ENCODE measurements at regions not wholly inside any gene's neighbourhood (a gene's known extent, or its start where the extent isn't known, plus 50 kb on each side); places are given as distances from the start of the nearest gene placed in this dataset.
"Not testable (repeated sequence)": the region's sequence is repeated elsewhere in the genome, so short reads cannot be mapped to it uniquely, and the experiment has no call there.

GRCh38 chr3:162597226-162597625 lies 1100.6 kb downstream of the OTOL1 start:
- ChIA-PET CTCF (interaction anchor here in 1 of 2 donors (0.7 kb wide), 1 partner anchor 70 kb away, joined by 3 read pairs; no protein-coding TSS in a partner anchor), POLR2A (no interaction called here)
- H3K27ac Mint-ChIP-seq, result no peak overlapping the region
- no peak overlapping the region for H3K4me3 ChIP-seq (ENCODE audit: control insufficient read depth in 1 of 2, extremely low read depth in 1 of 2, low read length in 1 of 2)
- H3K4me1 Mint-ChIP-seq, result no peaks in the 10 kb centered on the region
- no peaks in the 10 kb centered on the region for H3K36me3 ChIP-seq (ENCODE audit: control insufficient read depth in 2 of 2, extremely low read depth in 1 of 2, insufficient read depth in 1 of 2, low read length in 1 of 2)
- no peaks in the 10 kb centered on the region for H3K4me1 ChIP-seq (ENCODE audit: control insufficient read depth in 1 of 2, extremely low read depth in 1 of 2, insufficient read depth in 2 of 2, low read length in 2 of 2)
- H3K36me3 Mint-ChIP-seq, result no peaks in the 10 kb centered on the region
- ATAC-seq (replicated peaks in 1 of 4), result no peak
- no peaks in the 10 kb centered on the region for H3K9me3 ChIP-seq
- H3K4me3 Mint-ChIP-seq, result no peak overlapping the region
- 67% methylated on average over 1 of the region's 1 CpG for WGBS (ENCODE audit: insufficient coverage)
- H3K27ac ChIP-seq (ENCODE audit: low read length), result no peak overlapping the region
- peaks cover 7 to 23% (median 9%) of the 10 kb centered on the region in 3 donors for H3K9me3 Mint-ChIP-seq
- DNase-seq, result no peak
- no peaks in the 10 kb centered on the region for H3K27me3 Mint-ChIP-seq
- no peaks in the 10 kb centered on the region for H3K27me3 ChIP-seq (replicated peaks in 1 of 2; ENCODE audit: control insufficient read depth in 2 of 2, extremely low read depth in 1 of 2, insufficient read depth in 2 of 2, low read length in 1 of 2)

- H3K27ac Mint-ChIP-seq; H3K4me1 ChIP-seq (ENCODE audit: control insufficient read depth in 1 of 2, extremely low read depth in 1 of 2, insufficient read depth in 2 of 2, low read length in 2 of 2); CTCF ChIA-PET: not testable (repeated sequence)
Observed at GRCh38 chr3:162598500-162598899, 1101.9 kb downstream of the OTOL1 start.

GRCh38 chr3:162599742-162600141 lies 1103.1 kb downstream of the OTOL1 start:
- H3K9me3 ChIP-seq; H3K4me1 Mint-ChIP-seq; H3K27ac ChIP-seq (ENCODE audit: low read length); H3K36me3 ChIP-seq (ENCODE audit: control insufficient read depth in 2 of 2, extremely low read depth in 1 of 2, insufficient read depth in 1 of 2, low read length in 1 of 2); H3K4me1 ChIP-seq (ENCODE audit: control insufficient read depth in 1 of 2, extremely low read depth in 1 of 2, insufficient read depth in 2 of 2, low read length in 2 of 2); ATAC-seq (replicated peaks in 1 of 4); H3K27ac Mint-ChIP-seq; H3K4me3 ChIP-seq (ENCODE audit: control insufficient read depth in 1 of 2, extremely low read depth in 1 of 2, low read length in 1 of 2); DNase-seq; H3K27me3 Mint-ChIP-seq; CTCF ChIA-PET; POLR2A ChIA-PET; H3K36me3 Mint-ChIP-seq; H3K27me3 ChIP-seq (replicated peaks in 1 of 2; ENCODE audit: control insufficient read depth in 2 of 2, extremely low read depth in 1 of 2, insufficient read depth in 2 of 2, low read length in 1 of 2); H3K4me3 Mint-ChIP-seq: not testable (repeated sequence)
- peaks cover 11 to 29% (median 12%) of the 10 kb centered on the region in 3 donors for H3K9me3 Mint-ChIP-seq
- WGBS (ENCODE audit: insufficient coverage), result 93% methylated on average over 26 of the region's 27 CpGs

More at GRCh38 chr3:162598500-162598899, 1101.9 kb downstream of the OTOL1 start:
- H3K27ac ChIP-seq (ENCODE audit: low read length); DNase-seq; H3K27me3 Mint-ChIP-seq; H3K4me3 Mint-ChIP-seq; H3K4me3 ChIP-seq (ENCODE audit: control insufficient read depth in 1 of 2, extremely low read depth in 1 of 2, low read length in 1 of 2); H3K9me3 ChIP-seq; ATAC-seq (replicated peaks in 1 of 4); H3K4me1 Mint-ChIP-seq; H3K36me3 Mint-ChIP-seq; H3K36me3 ChIP-seq (ENCODE audit: control insufficient read depth in 2 of 2, extremely low read depth in 1 of 2, insufficient read depth in 1 of 2, low read length in 1 of 2); H3K27me3 ChIP-seq (replicated peaks in 1 of 2; ENCODE audit: control insufficient read depth in 2 of 2, extremely low read depth in 1 of 2, insufficient read depth in 2 of 2, low read length in 1 of 2); POLR2A ChIA-PET: not testable (repeated sequence)
- WGBS (ENCODE audit: insufficient coverage), result 14% methylated on average over 3 of the region's 4 CpGs
- H3K9me3 Mint-ChIP-seq, result peaks cover 11 to 27% (median 12%) of the 10 kb centered on the region in 3 donors

- CTCF ChIA-PET, result no interaction called here
- no peaks in the 10 kb centered on the region for H3K9me3 ChIP-seq
- H3K27me3 Mint-ChIP-seq, result no peaks in the 10 kb centered on the region
- no peak for DNase-seq
- no peak overlapping the region for H3K27ac ChIP-seq (ENCODE audit: low read length)
- no peak overlapping the region for H3K4me3 Mint-ChIP-seq
- H3K4me3 ChIP-seq (ENCODE audit: control insufficient read depth in 1 of 2, extremely low read depth in 1 of 2, low read length in 1 of 2), result no peak overlapping the region
- no peaks in the 10 kb centered on the region for H3K4me1 Mint-ChIP-seq
- no peaks in the 10 kb centered on the region for H3K27me3 ChIP-seq (replicated peaks in 1 of 2; ENCODE audit: control insufficient read depth in 2 of 2, extremely low read depth in 1 of 2, insufficient read depth in 2 of 2, low read length in 1 of 2)
- H3K36me3 ChIP-seq (ENCODE audit: control insufficient read depth in 2 of 2, extremely low read depth in 1 of 2, insufficient read depth in 1 of 2, low read length in 1 of 2), result no peaks in the 10 kb centered on the region
- no peaks in the 10 kb centered on the region for H3K36me3 Mint-ChIP-seq
- peaks cover 18 to 28% (median 18%) of the 10 kb centered on the region in 3 donors for H3K9me3 Mint-ChIP-seq
- WGBS (ENCODE audit: insufficient coverage), result 81% methylated on average over 6 of the region's 6 CpGs
- no peak for ATAC-seq (replicated peaks in 1 of 4)
- H3K4me1 ChIP-seq (ENCODE audit: control insufficient read depth in 1 of 2, extremely low read depth in 1 of 2, insufficient read depth in 2 of 2, low read length in 2 of 2), result no peaks in the 10 kb centered on the region
- POLR2A ChIA-PET, result no interaction called here
- no peak overlapping the region for H3K27ac Mint-ChIP-seq
Observed at GRCh38 chr3:162601101-162601670, 1104.6 kb downstream of the OTOL1 start.

- H3K27me3 Mint-ChIP-seq, result no peaks in the 10 kb centered on the region
- H3K27ac ChIP-seq (ENCODE audit: low read length), result no peak overlapping the region
- H3K36me3 ChIP-seq (ENCODE audit: control insufficient read depth in 2 of 2, extremely low read depth in 1 of 2, insufficient read depth in 1 of 2, low read length in 1 of 2), result no peaks in the 10 kb centered on the region
- ChIA-PET CTCF (no interaction called here), POLR2A (no interaction called here)
- no peak overlapping the region for H3K27ac Mint-ChIP-seq
- no peaks in the 10 kb centered on the region for H3K4me1 ChIP-seq (ENCODE audit: control insufficient read depth in 1 of 2, extremely low read depth in 1 of 2, insufficient read depth in 2 of 2, low read length in 2 of 2)
- H3K36me3 Mint-ChIP-seq, result no peaks in the 10 kb centered on the region
- H3K9me3 ChIP-seq, result no peaks in the 10 kb centered on the region
- ATAC-seq (replicated peaks in 1 of 4) (no peak), DNase-seq (no peak)
- H3K4me3 ChIP-seq (ENCODE audit: control insufficient read depth in 1 of 2, extremely low read depth in 1 of 2, low read length in 1 of 2), result no peak overlapping the region
- H3K27me3 ChIP-seq (replicated peaks in 1 of 2; ENCODE audit: control insufficient read depth in 2 of 2, extremely low read depth in 1 of 2, insufficient read depth in 2 of 2, low read length in 1 of 2), result no peaks in the 10 kb centered on the region
- 88% methylated on average over 2 of the region's 3 CpGs for WGBS (ENCODE audit: insufficient coverage)
- H3K4me1 Mint-ChIP-seq, result no peaks in the 10 kb centered on the region
- H3K9me3 Mint-ChIP-seq, result peaks cover 18 to 28% (median 19%) of the 10 kb centered on the region in 3 donors
- no peak overlapping the region for H3K4me3 Mint-ChIP-seq
Observed at GRCh38 chr3:162602619-162603018, 1106.0 kb downstream of the OTOL1 start.

- 59% methylated on average over 4 of the region's 4 CpGs for WGBS (ENCODE audit: insufficient coverage)
- no peaks in the 10 kb centered on the region for H3K4me1 ChIP-seq (ENCODE audit: control insufficient read depth in 1 of 2, extremely low read depth in 1 of 2, insufficient read depth in 2 of 2, low read length in 2 of 2)
- DNase-seq (no peak), ATAC-seq (replicated peaks in 1 of 4) (no peak)
- Mint-ChIP-seq H3K9me3 (peaks cover 19 to 27% (median 23%) of the 10 kb centered on the region in 3 donors), H3K27ac (no peak overlapping the region), H3K36me3 (no peaks in the 10 kb centered on the region), H3K27me3 (no peaks in the 10 kb centered on the region), H3K4me3 (no peak overlapping the region), H3K4me1 (no peaks in the 10 kb centered on the region)
- no peaks in the 10 kb centered on the region for H3K36me3 ChIP-seq (ENCODE audit: control insufficient read depth in 2 of 2, extremely low read depth in 1 of 2, insufficient read depth in 1 of 2, low read length in 1 of 2)
- CTCF ChIA-PET, result no interaction called here
- no peaks in the 10 kb centered on the region for H3K27me3 ChIP-seq (replicated peaks in 1 of 2; ENCODE audit: control insufficient read depth in 2 of 2, extremely low read depth in 1 of 2, insufficient read depth in 2 of 2, low read length in 1 of 2)
- H3K9me3 ChIP-seq, result no peaks in the 10 kb centered on the region
- H3K4me3 ChIP-seq (ENCODE audit: control insufficient read depth in 1 of 2, extremely low read depth in 1 of 2, low read length in 1 of 2), result no peak overlapping the region
- POLR2A ChIA-PET, result no interaction called here
- H3K27ac ChIP-seq (ENCODE audit: low read length), result no peak overlapping the region
Observed at GRCh38 chr3:162605651-162606204, 1109.1 kb downstream of the OTOL1 start.

GRCh38 chr3:162610261-162610660 lies 1113.7 kb downstream of the OTOL1 start:
- ChIA-PET POLR2A (no interaction called here), CTCF (no interaction called here)
- Histone ChIP-seq H3K27me3 (replicated peaks in 1 of 2; ENCODE audit: control insufficient read depth in 2 of 2, extremely low read depth in 1 of 2, insufficient read depth in 2 of 2, low read length in 1 of 2) (no peaks in the 10 kb centered on the region), H3K27ac (ENCODE audit: low read length) (no peak overlapping the region), H3K36me3 (ENCODE audit: control insufficient read depth in 2 of 2, extremely low read depth in 1 of 2, insufficient read depth in 1 of 2, low read length in 1 of 2) (no peaks in the 10 kb centered on the region), H3K4me1 (ENCODE audit: control insufficient read depth in 1 of 2, extremely low read depth in 1 of 2, insufficient read depth in 2 of 2, low read length in 2 of 2) (no peaks in the 10 kb centered on the region), H3K4me3 (ENCODE audit: control insufficient read depth in 1 of 2, extremely low read depth in 1 of 2, low read length in 1 of 2) (no peak overlapping the region), H3K9me3 (no peaks in the 10 kb centered on the region)
- WGBS (ENCODE audit: insufficient coverage), result 100% methylated on average over 1 of the region's 2 CpGs
- ATAC-seq (replicated peaks in 1 of 4) (no peak), DNase-seq (no peak)
- Mint-ChIP-seq H3K36me3 (no peaks in the 10 kb centered on the region), H3K4me3 (no peak overlapping the region), H3K9me3 (peaks cover 7 to 9% (median 7%) of the 10 kb centered on the region in 3 donors), H3K27me3 (no peaks in the 10 kb centered on the region), H3K4me1 (no peaks in the 10 kb centered on the region), H3K27ac (peak overlapping the region in 1 of 2 donors; percentile 10)

All from T-cell (primary cell).